IMR-90 (cell line): ENCODE measurements at regions not wholly inside any gene's neighbourhood (a gene's known extent, or its start where the extent isn't known, plus 50 kb on each side); places are given as distances from the start of the nearest gene placed in this dataset.

Source experiments
- ATAC-seq: fragments of 200-7000 bp; cut with Tn5 transposase; 2 replicates; pipeline ENCODE4 v1.9.1; 2020; ENCODE audit warnings: low read depth, mild to moderate bottlenecking, moderate library complexity
- BruUV-seq: library from RNA; stranded (reverse); fragments of 400-500 nt; replicated peaks from 2 replicates; lab custom pipeline; 2021; lab: Mats Ljungman, UMichigan
- CTCF ChIA-PET: fragments of 300-600 bp; formaldehyde crosslinking; extraction: SDS; loops from one replicate; lab custom pipeline; 2021; ENCODE audit warnings: antibody characterized with exemption; lab: Yijun Ruan, JAX
- POLR2A ChIA-PET: fragments of 300-600 bp; sonication (Branson Sonifier 250); formaldehyde crosslinking; loops from one replicate; lab custom pipeline; 2022; ENCODE audit warnings: antibody characterized with exemption; ENCODE audit not compliant: unreplicated experiment; lab: Charles Lee
- DNase-seq: peaks from one replicate; pipeline ENCODE4 v3.0.0; 2013
- H2AFZ ChIP-seq: replicated peaks from 2 replicates; pipeline ENCODE3; 2013; ENCODE audit warnings: low read length, mild to moderate bottlenecking; ENCODE audit not compliant: poor library complexity
- H2AK5ac ChIP-seq: 2 replicates; pipeline ENCODE4 v1.6.1; 2013; ENCODE audit warnings: low read depth, low read length, inconsistent platforms
- H2AK9ac ChIP-seq: replicated peaks from 2 replicates; pipeline ENCODE3; 2013; ENCODE audit warnings: mild to moderate bottlenecking, low read depth, low read length, moderate library complexity; ENCODE audit not compliant: poor library complexity
- H2BK120ac ChIP-seq: 2 replicates; pipeline ENCODE4 v1.6.1; 2013; ENCODE audit warnings: low read depth, low read length, inconsistent platforms
- H2BK15ac ChIP-seq: 3 replicates; pipeline ENCODE4 v1.6.1; 2013; ENCODE audit warnings: low read depth, low read length, inconsistent platforms
- H2BK20ac ChIP-seq: 2 replicates; pipeline ENCODE4 v1.6.1; 2013; ENCODE audit warnings: low read depth, mild to moderate bottlenecking, inconsistent platforms, low read length, moderate library complexity
- H2BK5ac ChIP-seq: 2 replicates; pipeline ENCODE4 v1.6.1; 2013; ENCODE audit warnings: mild to moderate bottlenecking, low read depth, low read length, inconsistent platforms; ENCODE audit not compliant: poor library complexity, severe bottlenecking
- H3K14ac ChIP-seq: replicated peaks from 2 replicates; pipeline ENCODE4 v1.6.1; 2013; ENCODE audit warnings: low read depth, low read length, inconsistent platforms
- H3K18ac ChIP-seq: 2 replicates; pipeline ENCODE4 v1.6.1; 2013; ENCODE audit warnings: low read depth, low read length, control low read depth
- H3K23ac ChIP-seq: 2 replicates; pipeline ENCODE4 v1.6.1; 2013; ENCODE audit warnings: low read depth, low read length, inconsistent platforms
- H3K27ac ChIP-seq: 2 replicates; pipeline ENCODE4 v1.5.1; 2013; ENCODE audit warnings: mild to moderate bottlenecking, control low read depth, low read length; ENCODE audit not compliant: insufficient read depth
- H3K27me3 ChIP-seq: 2 replicates; pipeline ENCODE4 v1.6.1; 2013; ENCODE audit warnings: low read length; ENCODE audit not compliant: control insufficient read depth, insufficient read depth
- H3K36me3 ChIP-seq: 2 replicates; pipeline ENCODE4 v1.6.1; 2013; ENCODE audit warnings: low read length, mixed read lengths; ENCODE audit not compliant: control insufficient read depth, insufficient read depth
- H3K4ac ChIP-seq: 2 replicates; pipeline ENCODE4 v1.6.1; 2013; ENCODE audit warnings: low read depth, low read length, inconsistent platforms
- H3K4me1 ChIP-seq: 2 replicates; pipeline ENCODE4 v1.6.1; 2013; ENCODE audit warnings: low read length, mixed read lengths; ENCODE audit not compliant: control insufficient read depth, insufficient read depth
- H3K4me2 ChIP-seq: 2 replicates; pipeline ENCODE4 v1.6.1; 2013; ENCODE audit warnings: low read depth, mild to moderate bottlenecking, control low read depth, low read length, moderate library complexity
- H3K4me3 ChIP-seq: 2 replicates; pipeline ENCODE4 v1.5.1; 2013; ENCODE audit warnings: low read depth, mild to moderate bottlenecking, control low read depth, low read length, moderate library complexity; ENCODE audit not compliant: insufficient read depth
- H3K56ac ChIP-seq: 2 replicates; pipeline ENCODE4 v1.6.1; 2013; ENCODE audit warnings: low read length, inconsistent platforms; ENCODE audit not compliant: insufficient read depth; ENCODE audit errors: extremely low read depth
- H3K79me1 ChIP-seq, 2 experiments: 2 replicates each; pipeline ENCODE4 v1.6.1; 2013; ENCODE audit warnings: low read length in 2 of 2, inconsistent platforms in 1 of 2, low read depth in 1 of 2
- H3K9ac ChIP-seq: 2 replicates; pipeline ENCODE4 v1.6.1; 2013; ENCODE audit warnings: low read depth, low read length, control low read depth
- H3K9me1 ChIP-seq: 2 replicates; pipeline ENCODE4 v1.6.1; 2013; ENCODE audit warnings: low read length, inconsistent platforms; ENCODE audit not compliant: insufficient read depth
- H3K9me3 ChIP-seq: 2 replicates; pipeline ENCODE4 v1.6.1; 2013; ENCODE audit warnings: low read length; ENCODE audit not compliant: control insufficient read depth, insufficient read depth
- H4K20me1 ChIP-seq: 2 replicates; pipeline ENCODE4 v1.6.1; 2013; ENCODE audit warnings: low read length, inconsistent platforms; ENCODE audit not compliant: insufficient read depth
- H4K5ac ChIP-seq: 2 replicates; pipeline ENCODE4 v1.6.1; 2013; ENCODE audit warnings: mild to moderate bottlenecking, low read depth, low read length, control low read depth
- H4K8ac ChIP-seq, 2 experiments: 2 replicates each; pipeline ENCODE4 v1.6.1; 2013; ENCODE audit warnings: low read depth in 2 of 2, low read length in 2 of 2, control low read depth in 1 of 2, inconsistent platforms in 1 of 2
- H4K91ac ChIP-seq: 2 replicates; pipeline ENCODE4 v1.6.1; 2013; ENCODE audit warnings: low read depth, low read length, inconsistent platforms; ENCODE audit not compliant: insufficient read depth
- BHLHE40 ChIP-seq: fragments of 150-350 bp; IDR thresholded peaks from 2 replicates; pipeline ENCODE4 v1.6.1; 2016; ENCODE audit warnings: mild to moderate bottlenecking, low read depth, low read length
- CEBPB ChIP-seq: IDR thresholded peaks from 2 replicates; pipeline ENCODE4 v1.6.1; 2012; ENCODE audit warnings: low read depth, low read length, improper control_type of control experiment
- CHD1 ChIP-seq: IDR thresholded peaks from 2 replicates; pipeline ENCODE4 v1.6.1; 2012; ENCODE audit warnings: low read depth, low read length, improper control_type of control experiment
- CTCF ChIP-seq: conservative IDR thresholded peaks from 2 replicates; pipeline ENCODE4 v1.5.1; 2012; ENCODE audit warnings: mild to moderate bottlenecking, low read depth, low read length, improper control_type of control experiment
- ELK1 ChIP-seq: fragments of 150-350 bp; IDR thresholded peaks from 2 replicates; pipeline ENCODE4 v1.6.1; 2016; ENCODE audit warnings: low read depth, mild to moderate bottlenecking, low read length, moderate library complexity, borderline replicate concordance
- FOS ChIP-seq: fragments of 150-350 bp; IDR thresholded peaks from 2 replicates; pipeline ENCODE4 v1.6.1; 2016; ENCODE audit warnings: low read depth, low read length
- MAFK ChIP-seq: IDR thresholded peaks from 2 replicates; pipeline ENCODE4 v1.6.1; 2012; ENCODE audit warnings: low read depth, low read length, improper control_type of control experiment
- MAZ ChIP-seq: IDR thresholded peaks from 2 replicates; pipeline ENCODE4 v1.6.1; 2012; ENCODE audit warnings: low read depth, mild to moderate bottlenecking, low read length, improper control_type of control experiment, moderate library complexity, borderline replicate concordance
- MXI1 ChIP-seq: IDR thresholded peaks from 2 replicates; pipeline ENCODE4 v1.6.1; 2012; ENCODE audit warnings: low read depth, mild to moderate bottlenecking, low read length, moderate library complexity, borderline replicate concordance
- NFE2L2 ChIP-seq: fragments of 150-350 bp; IDR thresholded peaks from 2 replicates; pipeline ENCODE4 v1.6.1; 2016; ENCODE audit warnings: low read depth, mild to moderate bottlenecking, low read length
- POLR2A ChIP-seq: IDR thresholded peaks from 2 replicates; pipeline ENCODE4 v1.6.1; 2012; ENCODE audit warnings: mild to moderate bottlenecking, low read depth, low read length
- RAD21 ChIP-seq: IDR thresholded peaks from 2 replicates; pipeline ENCODE4 v1.6.1; 2012; ENCODE audit warnings: low read length, improper control_type of control experiment
- RCOR1 ChIP-seq: IDR thresholded peaks from 2 replicates; pipeline ENCODE4 v1.6.1; 2012; ENCODE audit warnings: mild to moderate bottlenecking, low read length, improper control_type of control experiment; ENCODE audit not compliant: insufficient replicate concordance
- RFX5 ChIP-seq: IDR thresholded peaks from 2 replicates; pipeline ENCODE4 v1.8.0; 2012; ENCODE audit warnings: low read depth, mild to moderate bottlenecking, low read length, moderate library complexity
- SMC3 ChIP-seq: fragments of 150-350 bp; IDR thresholded peaks from 2 replicates; pipeline ENCODE4 v1.6.1; 2016; ENCODE audit warnings: low read depth, mild to moderate bottlenecking, antibody characterized with exemption, low read length, moderate library complexity
- USF2 ChIP-seq: fragments of 150-350 bp; IDR thresholded peaks from 2 replicates; pipeline ENCODE4 v1.6.1; 2017; ENCODE audit warnings: mild to moderate bottlenecking, antibody characterized with exemption, low read length, low read depth
- WGBS, 2 experiments: methylation state at CpG; one replicate each; pipeline versions ENCODE4 v1.1.5 to v1.1.7; 2013; ENCODE audit warnings: missing lambda C conversion rate in 2 of 2; ENCODE audit not compliant: insufficient read length in 1 of 2; ENCODE audit errors: extremely low coverage in 2 of 2; 5-methylcytosine and 5-hydroxymethylcytosine counted together
- dilution Hi-C: fragments of 300-500 bp; cut with HindIII; formaldehyde crosslinking; loops from one replicate; pipeline ENCODE4 v1.14.3; 2018; ENCODE audit warnings: low sequenced_read_pairs; ENCODE audit not compliant: unreplicated experiment
- in situ Hi-C: fragments of 300-500 bp; cut with MboI; formaldehyde crosslinking; loops from 3 replicates; pipeline ENCODE4 v1.14.3; 2019; ENCODE audit warnings: low sequenced_read_pairs, inconsistent platforms, mixed read lengths
- intact Hi-C: fragments of 100-400 bp; cut with micrococcal nuclease; formaldehyde crosslinking; loops from 2 replicates; pipeline ENCODE4 v1.10.0; 2022

- Histone ChIP-seq H3K18ac (no peak overlapping the region), H2AK9ac (no peak overlapping the region), H3K9ac (no peak overlapping the region), H4K5ac (no peak overlapping the region), H2AK5ac (no peak overlapping the region), H3K4me3 (no peak overlapping the region), H3K4me2 (no peak overlapping the region), H4K20me1 (no peaks in the 10 kb centered on the region), H3K9me1 (no peaks in the 10 kb centered on the region), H3K79me1 (no peaks in the 10 kb centered on the region), H2AFZ (no peak overlapping the region), H2BK120ac (no peak overlapping the region), H3K23ac (no peak overlapping the region), H3K27ac (no peak overlapping the region), H2BK5ac (no peak overlapping the region), H2BK15ac (no peak overlapping the region), H3K27me3 (no peaks in the 10 kb centered on the region), H3K4ac (no peak overlapping the region), H3K36me3 (no peaks in the 10 kb centered on the region), H3K4me1 (no peaks in the 10 kb centered on the region), H4K8ac (no peak overlapping the region), H3K9me3 (peaks cover 7% of the 10 kb centered on the region), H4K91ac (no peak overlapping the region), H2BK20ac (no peak overlapping the region), H3K14ac (no peak overlapping the region), H3K56ac (no peak overlapping the region)
- 80% methylated on average over 1 of the region's 4 CpGs; no CpG with 5 or more reads in 1 of the 2 experiments for WGBS, 2 experiments
- ATAC-seq (no peak), DNase-seq (no peak)
- POLR2A ChIA-PET = no interaction called here
- TF ChIP-seq MAZ (no peak), USF2 (no peak), POLR2A (no peak), BHLHE40 (no peak), RFX5 (no peak), NFE2L2 (no peak), CTCF (no peak), RCOR1 (no peak), RAD21 (no peak), FOS (no peak), MXI1 (no peak), SMC3 (no peak), CHD1 (no peak), MAFK (no peak), ELK1 (no peak), CEBPB (no peak)
- intact Hi-C loops (no loop called here), dilution Hi-C loops (no loop called here), in situ Hi-C loops (no loop called here)
- CTCF ChIA-PET = no interaction called here
- BruUV-seq = no TSS peak
Observed at GRCh38 chr3:145355206-145355605, 805.8 kb downstream of the PLOD2 start.
